ENCODE measurements at regions not wholly inside any gene's neighbourhood (a gene's known extent, or its start where the extent isn't known, plus 50 kb on each side); places are given as distances from the start of the nearest gene placed in this dataset.
"Not testable (repeated sequence)": the region's sequence is repeated elsewhere in the genome, so short reads cannot be mapped to it uniquely, and the experiment has no call there.

DNA sequence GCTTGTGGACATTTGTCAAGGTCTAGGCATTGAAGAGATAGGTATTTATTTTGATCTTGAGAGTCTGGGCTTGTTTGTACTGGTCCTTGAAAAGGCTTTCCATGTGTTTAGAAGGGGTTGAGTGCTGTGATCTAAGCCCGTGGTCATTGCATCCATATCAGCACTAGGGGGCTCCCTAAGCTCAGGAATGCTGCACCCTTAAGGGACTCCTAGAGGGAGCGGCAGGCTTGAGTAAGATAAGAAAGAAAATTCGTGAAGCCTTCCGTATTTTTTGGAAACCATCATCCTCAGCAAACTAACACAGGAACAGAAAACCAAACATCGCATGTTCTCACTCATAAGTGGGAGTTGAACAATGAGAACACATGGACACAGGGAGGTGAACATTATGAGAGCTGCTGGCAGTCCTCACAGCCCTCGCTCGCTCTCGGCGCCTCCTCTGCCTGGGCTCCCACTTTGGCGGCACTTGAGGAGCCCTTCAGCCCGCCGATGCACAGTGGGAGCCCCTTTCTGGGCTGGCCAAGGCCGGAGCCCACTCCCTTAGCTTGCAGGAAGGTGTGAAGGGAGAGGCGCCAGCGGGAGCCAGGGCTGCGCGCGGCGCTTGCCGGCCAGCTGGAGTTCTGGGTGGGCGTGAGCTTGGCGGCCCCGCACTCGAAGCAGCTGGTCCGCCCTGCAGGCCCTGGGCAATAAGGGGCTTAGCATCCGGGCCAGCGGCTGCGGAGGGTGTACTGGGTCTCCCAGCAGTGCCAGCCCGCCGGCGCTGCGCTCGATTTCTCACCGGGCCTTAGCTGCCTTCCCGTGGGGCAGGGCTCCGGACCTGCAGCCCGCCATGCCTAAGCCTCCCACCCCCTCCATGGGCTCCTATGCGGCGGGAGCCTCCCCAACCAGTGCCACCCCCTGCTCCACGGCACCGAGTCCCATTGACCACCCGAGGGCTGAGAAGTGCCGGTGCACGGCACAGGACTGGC lies 201.2 kb upstream of the PCDH18 start:
- not testable (repeated sequence) for DNase-seq

DNA sequence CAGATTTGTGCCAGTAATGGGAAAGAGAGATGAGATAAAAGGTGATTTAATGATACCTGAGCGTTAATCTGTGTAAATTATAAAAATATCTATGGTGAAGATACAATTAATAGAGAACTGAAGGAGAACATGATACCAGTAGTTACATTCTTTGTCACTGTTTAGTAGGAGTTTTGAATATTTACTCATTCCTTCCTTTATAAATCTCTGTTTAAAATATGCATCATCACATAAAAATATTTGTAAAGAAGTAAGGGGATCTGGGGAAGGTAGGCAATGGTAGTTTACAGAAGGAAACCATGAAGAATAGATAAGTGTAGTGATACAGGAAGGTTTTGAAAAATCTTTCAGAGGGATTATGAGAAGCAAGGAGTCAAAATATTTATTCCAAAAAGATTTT lies 190.6 kb upstream of the PCDH18 start:
- no peak for DNase-seq

DNA sequence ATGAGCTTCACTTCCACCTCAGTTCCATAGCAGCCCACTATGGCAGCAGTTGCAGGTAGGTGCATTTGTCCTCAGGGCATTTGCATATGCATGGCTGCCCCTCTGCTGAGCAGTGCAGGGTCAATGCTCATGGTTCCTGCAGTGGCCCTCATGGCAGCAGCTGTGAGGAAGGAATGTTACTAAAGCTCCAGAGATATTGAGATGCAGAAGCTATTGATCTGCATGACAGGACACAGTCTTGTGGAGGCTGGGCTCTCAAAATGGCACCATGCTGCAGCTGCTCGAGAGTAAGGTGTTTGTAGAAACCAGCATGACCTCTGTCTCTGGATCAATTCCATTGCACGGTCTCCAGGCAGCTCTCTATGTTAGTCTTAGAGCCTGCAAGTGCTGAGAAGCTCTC lies 179.2 kb upstream of the PCDH18 start:
- DNase-seq: no peak

DNA sequence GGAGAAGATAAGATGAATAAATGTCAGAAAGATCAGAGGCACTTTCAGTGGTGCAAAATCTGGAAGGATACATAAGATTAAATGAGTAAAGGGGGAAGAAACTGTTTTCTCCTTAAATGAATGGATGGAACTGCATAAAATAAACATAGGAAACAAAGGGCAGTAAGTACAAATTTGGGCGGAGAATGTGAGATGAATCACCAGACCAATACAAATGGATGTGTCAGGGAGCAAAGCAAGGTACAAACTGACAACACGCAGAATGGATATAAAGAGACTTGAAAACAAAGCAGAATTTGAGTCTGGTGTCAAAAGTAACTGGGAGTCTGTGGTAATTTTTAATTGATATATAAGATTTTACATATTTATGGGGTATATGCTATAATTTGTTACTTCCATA lies 175.3 kb upstream of the PCDH18 start:
- DNase-seq: no peak

DNA sequence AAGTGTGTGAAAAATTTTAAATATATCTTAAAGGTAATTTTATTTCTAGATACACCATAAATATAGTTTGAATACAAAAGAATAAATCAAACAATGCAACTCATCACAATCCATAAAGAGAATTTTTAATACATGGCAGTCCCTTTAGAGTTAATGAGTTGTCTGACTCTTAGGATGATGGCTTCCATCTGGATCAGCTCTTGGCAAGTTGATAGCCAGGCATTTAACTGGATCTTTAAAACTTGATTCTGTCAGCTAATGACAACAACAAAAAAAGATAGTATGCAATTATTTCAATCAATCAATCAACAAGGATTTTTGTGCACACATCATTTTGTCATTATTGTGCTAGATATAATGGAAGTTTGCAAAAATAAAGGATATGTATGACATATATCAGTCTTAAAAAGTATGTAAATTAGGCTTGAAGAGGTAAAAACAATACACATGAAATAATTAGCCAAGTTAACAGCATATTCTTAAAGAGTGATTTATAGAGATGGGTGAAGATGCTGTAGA lies 174.9 kb upstream of the PCDH18 start:
- DNase-seq: no peak

DNA sequence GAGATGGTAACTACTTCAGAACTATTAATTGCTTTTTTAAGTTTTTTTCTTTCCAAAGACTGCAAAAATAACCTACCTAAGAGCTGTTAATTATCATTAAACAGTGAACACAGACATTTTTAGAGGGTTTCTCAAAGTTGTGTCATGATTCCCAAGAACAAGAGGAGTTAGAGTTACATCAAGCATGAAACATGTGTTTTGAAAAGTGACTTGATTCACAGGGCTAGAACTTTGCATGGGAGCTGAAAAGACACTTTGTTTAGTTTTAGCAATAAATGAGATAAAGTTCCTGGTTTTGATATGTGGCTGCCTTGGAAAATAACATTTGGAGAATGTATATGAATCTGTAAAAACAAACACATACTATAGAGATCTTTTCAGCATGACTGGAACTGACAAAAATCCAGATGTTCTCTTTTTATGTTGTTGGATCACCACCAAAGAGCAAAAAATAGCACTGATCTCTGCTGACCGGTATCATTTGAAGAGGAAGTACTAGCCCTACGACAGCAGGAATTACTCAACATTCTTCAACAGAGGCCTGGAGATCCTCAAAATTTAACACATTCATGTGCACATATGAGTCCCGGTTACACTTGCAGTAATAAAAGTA lies 173.0 kb upstream of the PCDH18 start:
- no peak for DNase-seq

DNA sequence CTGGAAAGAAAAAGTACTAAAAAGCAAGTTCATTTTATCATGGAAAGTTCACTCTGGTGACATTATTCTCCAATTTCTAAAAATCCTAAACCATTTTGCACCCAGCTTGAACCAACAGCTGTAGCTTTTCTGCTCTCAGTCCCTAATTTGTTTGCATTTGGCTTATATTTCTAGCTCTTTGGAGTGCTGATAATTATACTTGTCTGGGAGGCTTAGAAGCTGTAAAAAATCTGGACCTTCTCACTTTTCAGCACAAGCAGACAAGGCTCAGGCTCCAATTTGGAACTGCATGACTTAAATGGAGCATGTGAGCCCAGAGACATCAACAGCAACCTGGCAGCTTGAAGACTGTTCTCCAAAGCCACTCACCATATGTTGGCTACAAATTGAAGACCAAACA lies 170.9 kb upstream of the PCDH18 start:
- DNase-seq: no peak

DNA sequence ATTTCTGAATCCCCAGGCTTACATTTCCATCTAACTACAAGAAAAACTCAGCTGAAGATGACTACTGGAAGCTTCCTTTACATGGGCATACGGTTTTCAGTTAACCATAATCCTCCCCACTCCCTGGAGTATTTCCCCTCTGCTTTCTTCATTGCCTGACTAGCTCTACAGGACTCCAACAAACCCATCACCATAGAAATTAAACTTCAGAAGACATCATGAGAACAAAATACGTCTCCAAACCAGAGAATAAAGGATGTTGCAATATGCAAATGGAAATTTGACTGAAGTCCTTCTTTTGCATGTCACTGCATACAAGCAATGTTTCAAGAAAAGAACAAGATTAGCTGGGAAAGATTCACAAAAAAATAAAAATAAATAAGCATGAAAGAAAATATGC lies 170.2 kb upstream of the PCDH18 start:
- DNase-seq: no peak

DNA sequence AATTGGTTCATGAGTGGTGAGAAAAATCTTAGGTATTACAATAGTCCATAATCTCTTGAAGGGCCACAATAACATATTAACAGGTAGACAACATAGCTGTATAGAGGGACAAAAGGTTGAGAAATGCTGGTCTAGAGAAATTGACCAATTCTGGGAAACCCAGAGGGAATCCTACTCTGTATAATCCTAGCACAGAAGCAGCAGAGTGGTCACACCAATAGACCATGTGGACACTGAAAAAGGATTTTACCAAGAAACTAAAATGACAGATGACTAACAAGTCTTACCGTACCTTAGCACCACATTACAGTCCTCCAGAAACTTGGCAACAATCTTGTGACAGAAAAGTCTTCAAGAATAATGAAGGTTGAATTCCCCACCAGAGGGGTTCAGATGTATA lies 169.1 kb upstream of the PCDH18 start:
- DNase-seq: no peak

DNA sequence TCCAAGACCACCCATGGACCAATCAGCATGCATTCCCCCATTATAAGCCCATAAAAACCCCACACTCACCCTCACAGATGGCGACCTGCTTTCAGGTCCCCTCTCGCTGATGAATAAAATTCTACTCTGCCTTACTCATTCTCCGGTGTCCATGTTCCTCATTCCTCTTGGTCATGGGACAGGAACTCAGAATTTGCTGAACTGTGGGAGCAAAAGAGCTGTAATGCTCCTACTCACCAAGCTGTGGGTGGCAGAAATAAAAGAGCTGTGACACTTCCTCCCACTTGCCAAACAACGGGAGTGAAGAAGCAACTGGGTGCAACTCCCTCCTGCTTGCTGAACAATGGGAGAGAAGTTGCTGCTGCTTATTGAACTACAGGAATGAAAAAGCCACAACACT lies 168.5 kb upstream of the PCDH18 start:
- DNase-seq: no peak

DNA sequence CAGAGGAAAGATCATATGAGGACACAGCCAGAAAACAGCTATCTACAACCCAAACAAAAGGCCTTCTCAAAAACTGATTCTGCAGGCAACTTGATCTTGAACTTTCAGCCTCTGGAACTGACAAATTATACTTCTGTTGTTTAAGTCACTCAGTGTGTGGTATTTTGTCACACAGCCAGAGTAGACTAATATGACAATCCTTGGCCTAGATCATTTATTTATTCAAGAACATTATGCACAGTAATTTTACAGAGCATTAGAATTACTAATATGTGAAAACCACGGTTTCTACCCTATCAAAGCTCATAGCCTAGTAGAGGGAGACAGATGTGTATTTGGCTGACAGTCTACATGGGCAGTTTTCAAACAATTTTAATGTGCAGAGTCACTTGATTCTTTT lies 167.8 kb upstream of the PCDH18 start:
- DNase-seq: no peak

DNA sequence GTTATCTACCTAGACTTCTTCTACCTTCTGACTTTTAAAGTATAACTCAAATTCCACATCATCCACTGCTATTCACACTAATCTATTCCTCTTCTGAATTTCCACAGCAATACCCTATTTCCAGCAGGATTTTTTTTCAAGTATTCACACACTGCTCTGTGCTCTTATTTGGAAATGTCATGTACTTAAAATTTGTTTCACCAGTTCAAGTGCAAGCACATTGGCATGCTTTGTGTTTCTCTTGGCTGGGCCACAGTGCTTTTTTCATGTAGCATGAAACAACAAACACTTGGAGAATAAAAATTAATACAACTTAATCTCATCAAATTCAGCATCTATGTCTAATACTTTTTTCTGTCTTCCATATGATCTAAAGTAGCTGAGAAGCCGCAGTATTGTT lies 161.8 kb upstream of the PCDH18 start:
- DNase-seq: no peak

DNA sequence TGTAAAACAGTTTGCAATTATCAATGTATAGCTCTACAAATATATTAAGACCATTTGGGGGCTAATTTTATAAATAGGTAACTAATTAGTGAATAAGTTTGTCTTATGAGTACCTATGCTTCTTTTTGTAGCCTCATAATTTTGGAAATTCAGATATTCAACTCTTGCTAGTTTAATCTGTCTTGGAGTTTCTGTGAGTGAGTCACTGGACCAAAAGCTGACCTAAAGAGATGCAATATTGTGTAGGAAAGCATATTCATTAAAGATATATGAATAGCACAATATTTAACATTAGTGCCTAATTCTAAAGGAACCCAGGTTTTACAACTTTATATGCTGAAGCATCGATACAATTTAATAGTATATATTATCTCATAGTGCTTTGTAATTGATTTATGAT lies 161.3 kb upstream of the PCDH18 start:
- DNase-seq: no peak

DNA sequence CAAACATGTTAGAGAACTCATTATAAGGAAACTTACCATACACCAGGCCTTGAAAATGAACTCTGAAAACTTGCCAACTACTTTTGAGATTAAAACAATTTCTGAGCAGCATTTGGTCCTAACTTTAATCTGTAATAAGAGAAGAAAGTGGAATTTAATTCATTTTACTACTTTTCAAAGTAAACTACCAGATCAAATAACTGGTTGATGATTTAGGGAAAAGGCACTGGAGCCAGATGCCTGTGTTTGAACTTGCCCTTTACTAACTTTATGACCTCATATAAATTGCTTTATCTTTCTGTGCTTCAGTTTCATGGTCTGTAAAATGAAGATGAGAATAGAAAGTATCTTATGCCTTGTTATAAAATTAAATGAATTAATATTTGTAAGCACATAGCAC lies 159.9 kb upstream of the PCDH18 start:
- DNase-seq: no peak

DNA sequence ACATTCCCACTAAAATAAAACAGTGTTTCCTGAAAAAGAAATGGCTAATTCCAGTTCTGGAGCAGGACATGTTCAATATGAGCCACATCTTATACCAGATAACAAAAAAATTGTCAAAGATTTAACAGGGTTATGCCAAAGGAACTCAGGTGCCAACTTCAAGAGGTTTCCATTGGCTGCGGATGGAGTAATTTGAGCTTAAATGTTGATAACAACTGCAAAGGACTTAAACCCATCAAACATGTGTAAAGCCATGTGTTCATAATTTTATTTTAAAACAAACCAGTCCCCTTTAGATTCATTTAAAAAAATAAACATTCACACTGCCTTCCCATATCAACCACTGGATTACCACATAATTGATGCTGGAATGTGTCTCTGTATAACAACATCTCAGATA lies 156.4 kb upstream of the PCDH18 start:
- no peak for DNase-seq

DNA sequence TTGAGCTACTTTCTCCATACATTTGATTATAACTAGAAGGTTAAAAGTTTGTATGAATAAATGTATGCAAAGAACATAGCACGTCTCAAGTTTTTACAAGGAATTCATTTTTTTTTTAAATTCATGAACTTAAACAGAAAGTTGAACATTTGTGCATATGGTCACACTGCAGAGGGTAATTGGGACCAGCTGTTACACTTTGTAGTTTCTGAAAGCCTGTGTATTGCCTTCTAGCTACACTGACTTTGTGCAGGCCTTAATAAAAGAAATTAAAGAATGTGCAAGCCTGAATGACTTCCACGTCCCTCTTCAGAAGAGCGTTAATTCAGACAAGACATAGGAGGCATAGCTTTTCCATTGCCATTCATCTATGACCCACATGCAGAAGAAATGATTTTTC lies 153.1 kb upstream of the PCDH18 start:
- no peak for DNase-seq

DNA sequence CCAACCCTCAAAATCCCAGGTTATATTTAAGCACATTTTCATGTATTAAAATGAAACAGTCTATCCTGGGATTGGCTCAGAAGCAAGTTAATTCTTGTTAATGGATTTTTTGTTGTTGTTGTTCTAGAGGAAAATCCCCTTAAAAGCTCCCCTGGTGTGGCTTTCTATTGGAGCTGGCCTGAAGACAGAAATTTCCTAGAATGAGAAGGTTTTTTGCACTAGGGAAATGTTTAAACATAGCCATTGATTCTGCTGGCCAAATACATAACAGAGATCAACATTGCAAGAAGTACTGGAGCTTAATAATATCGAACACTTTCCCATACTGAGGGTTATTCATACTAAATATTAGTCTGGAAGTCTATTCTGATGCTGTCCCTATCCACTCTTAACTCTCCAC lies 148.8 kb upstream of the PCDH18 start:
- no peak for DNase-seq

DNA sequence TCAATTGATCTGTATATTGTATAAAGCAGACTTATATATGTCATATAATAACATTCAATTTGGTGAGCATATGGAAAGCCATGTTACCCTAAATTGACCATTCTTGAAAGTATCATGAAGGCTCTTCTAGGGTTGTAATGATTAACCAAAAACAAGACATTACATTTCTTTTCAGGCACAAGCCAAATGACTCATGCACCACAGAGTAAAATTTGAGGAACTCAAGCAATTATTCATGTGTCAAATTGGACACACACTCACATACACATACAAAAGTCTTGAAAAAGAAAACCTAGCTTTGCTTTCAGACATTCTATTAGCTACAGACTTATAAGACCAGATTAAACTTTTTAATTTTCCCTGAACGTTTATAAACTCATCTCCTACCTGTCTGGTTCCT lies 146.5 kb upstream of the PCDH18 start:
- no peak for DNase-seq

DNA sequence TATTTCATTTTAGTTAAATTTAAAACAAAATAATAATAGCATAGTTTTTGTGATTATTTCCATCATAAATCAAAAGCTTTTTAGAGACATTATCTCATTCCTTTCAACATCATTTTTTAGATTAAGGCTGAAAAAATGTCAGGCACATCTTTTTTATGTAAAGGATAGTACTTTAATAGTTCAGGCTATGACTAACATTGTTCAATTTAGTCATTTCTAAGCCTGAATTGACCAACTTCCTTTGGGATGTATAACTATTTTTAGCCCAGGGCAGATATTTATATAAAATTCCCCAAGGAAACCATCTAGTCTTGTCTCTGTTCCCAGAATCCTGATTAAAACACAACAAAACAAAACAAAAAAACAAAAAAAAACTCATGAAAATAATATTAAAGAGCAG lies 145.6 kb upstream of the PCDH18 start:
- DNase-seq: no peak

DNA sequence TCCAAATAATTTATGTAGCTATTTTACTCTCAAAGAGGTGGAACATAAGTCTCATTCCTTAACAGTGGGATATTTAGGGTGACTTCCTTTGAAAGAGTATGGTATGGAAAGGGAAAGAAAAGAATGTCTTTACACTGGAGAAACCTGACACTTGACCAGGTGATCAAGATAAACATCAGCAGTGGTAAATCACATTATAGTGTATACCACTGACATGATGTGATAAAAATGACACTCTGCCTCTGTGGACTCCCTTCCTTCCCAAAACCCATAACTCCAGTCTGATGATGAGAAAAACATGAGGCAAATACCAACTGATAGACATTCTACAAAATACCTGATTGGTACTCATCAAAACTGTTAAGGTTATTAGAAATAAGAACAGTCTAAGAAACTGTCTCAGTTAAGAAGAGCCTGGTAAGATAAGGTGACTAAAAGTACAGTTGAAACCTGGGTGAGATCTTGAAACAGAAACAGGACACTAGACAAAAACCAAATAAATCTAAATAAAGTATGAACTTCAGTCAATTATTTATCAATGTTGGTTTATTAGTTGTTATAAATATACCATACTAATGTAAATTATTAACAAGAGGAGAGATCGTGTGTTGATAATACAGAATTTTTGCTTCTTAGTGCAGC lies 144.2 kb upstream of the PCDH18 start:
- no peak for DNase-seq

DNA sequence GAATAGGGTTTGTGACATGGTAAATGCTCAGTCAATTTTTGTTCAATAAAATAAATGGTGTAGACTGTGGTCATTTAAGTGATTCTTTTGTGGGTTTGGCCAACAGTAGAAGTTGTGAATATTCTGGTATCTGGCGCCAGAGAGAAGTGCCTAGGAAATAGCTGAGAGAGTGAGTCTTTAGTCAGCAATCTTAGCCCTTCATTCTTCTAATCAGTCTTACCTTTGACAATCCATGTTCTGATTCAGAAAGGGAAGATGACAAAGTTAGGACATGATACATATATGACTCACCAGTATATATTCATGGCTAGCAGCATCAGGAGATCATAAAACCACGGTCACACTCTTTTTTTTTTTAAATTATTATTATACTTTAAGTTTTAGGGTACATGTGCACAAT lies 141.8 kb upstream of the PCDH18 start:
- no peak for DNase-seq

DNA sequence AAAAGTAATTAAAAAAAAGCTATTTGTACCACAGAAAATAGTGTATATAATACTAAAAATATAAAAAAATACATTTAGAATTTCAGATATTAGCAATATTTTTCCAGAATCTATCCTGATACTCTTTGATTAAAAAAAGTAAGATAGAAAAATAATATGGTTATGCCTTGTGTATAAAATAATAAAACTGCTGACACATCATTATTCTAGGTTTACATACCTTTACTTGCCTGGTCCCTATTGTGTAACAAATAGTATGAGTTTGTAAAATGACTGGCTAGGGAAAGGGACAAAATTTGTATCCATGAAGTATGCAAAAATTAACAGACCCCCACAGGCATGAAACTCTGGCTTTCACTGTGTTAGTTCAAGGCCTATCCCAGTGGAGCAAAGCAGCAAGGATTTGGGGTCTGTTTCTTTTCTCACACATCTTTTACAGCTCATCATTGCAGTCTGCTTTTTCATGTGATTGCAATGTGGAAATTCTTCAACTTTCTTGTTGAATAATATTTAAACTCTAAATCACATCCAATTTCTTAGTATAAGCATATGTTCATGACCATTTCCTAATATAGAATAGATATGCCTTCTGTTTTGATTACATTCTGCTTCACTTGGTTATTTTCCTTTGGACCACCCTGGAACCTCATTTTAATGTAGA lies 136.7 kb upstream of the PCDH18 start:
- no peak for DNase-seq

DNA sequence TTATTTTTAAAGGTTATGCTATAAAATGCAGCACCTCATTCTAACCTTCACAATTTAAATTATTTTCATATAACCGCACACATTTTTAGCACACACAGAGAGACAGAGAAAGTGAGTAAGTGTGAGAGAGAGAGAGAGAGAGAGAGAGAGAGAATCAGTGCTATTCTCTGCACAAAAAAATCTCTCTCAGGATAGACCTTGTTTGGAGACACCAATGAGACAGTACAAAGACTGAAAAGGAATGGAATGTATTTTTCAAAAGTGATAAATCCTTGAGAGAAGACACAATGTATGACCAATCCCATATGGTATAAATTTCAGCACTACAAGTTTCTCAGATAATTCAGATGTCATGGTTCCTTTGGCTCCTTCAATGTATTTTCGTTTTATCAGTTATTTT lies 132.1 kb upstream of the PCDH18 start:
- DNase-seq: no peak
